Stimulated activated CD8-positive, alpha-beta memory T cell treated with anti-CD3 and anti-CD28 coated beads, Interleukin-4, amount 100 ng/mL, for 4 hours (primary cell): ENCODE measurements at regions not wholly inside any gene's neighbourhood (a gene's known extent, or its start where the extent isn't known, plus 50 kb on each side); places are given as distances from the start of the nearest gene placed in this dataset.
"Not testable (repeated sequence)": the region's sequence is repeated elsewhere in the genome, so short reads cannot be mapped to it uniquely, and the experiment has no call there.

Experiments used
- DNase-seq, 2 donors: peaks; one replicate each; pipeline ENCODE4 v3.0.0-alpha.2; 2020; ENCODE audit warnings: low read depth in 2 of 2, low spot score in 1 of 2

DNA sequence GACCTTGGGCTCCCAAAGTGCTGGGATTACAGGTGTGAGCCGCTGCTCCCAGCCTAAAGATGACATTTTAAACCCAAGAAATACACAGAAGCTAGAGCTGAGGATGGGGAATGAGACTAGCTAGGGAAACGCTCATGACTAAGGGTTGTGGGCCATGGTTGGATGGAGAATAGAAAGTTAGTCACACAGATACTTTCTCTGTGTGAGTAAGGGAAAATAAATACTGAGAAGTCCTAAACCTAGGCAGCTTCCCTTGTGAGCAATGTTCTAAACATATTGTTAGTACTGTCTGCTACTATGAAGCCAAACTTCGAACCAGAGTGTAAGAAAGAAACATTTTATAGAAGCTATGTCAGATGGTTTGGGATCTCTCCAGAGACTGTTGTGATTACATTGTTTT lies 304.8 kb upstream of the STAC start:
- DNase-seq: no peak

DNA sequence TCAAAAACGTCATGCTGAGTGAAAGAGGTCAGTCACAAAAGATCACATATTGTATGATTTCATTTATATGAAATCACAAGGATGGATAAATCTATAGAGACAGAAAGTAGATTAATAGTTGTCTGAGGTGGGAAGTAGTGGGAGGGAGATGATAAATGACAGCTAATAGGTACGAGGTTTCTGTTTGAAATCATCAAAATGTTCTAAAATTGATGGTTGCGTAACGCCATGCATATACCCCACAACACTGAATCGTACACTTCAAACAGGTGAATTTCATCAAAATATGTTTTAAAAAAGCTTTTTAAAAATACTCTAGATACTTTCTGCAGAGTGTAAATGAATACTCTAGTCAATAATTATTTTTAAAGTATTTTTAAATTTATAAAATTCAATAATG lies 303.0 kb upstream of the STAC start:
- DNase-seq: no peak

DNA sequence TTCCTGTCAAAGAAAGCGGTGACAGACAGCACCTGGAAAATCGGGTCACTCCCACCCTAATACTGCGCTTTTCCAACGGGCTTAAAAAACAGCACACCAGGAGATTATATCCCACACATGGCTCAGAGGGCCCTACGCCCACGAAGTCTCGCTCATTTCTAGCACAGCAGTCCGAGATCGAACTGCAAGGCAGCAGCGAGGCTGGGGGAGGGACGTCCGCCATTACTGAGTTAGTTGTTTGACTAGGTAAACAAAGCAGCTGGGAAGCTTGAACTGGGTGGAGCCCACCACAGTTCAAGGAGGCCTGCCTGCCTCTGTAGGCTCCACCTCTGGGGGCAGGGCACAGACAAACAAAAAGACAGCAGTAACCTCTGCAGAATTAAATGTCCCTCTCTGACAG lies 297.3 kb upstream of the STAC start:
- DNase-seq: not testable (repeated sequence)

DNA sequence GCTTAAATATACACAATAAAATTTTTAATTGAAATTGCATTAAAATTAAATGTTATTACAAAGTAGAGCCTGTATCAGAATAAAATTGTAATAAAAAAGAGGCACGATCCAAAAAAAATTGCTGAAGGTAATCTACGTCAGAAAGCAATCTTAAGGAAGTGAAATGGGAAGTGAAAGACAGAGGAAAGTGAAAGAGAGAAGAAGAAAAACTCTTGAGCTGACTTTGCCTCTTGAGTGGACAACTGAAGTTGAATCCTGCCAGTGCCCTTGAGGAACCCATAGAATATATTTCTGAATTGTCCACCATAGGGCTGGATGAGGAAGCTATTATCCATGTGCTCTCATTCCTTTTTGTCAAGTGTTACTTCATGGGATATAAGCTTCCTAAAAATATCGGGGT lies 285.1 kb upstream of the STAC start:
- no peak for DNase-seq

DNA sequence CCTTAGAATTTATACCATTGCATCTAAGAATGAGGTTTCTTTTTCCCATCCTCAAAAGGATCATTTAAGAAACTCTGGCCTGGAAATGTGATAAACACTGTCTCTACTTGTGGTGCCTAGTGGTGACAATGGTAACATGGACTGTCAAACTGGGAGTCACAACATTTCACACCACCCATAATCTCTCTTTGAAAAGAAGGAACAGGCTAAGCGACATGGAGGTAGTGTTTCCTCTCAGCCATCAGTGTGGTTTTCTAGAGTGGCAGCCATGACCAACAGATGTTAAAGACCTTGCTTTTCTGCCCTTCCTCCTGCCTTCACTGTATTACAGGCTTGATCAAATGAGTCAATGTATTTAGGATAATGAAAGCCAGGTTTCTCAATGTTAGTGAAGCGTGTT lies 283.1 kb upstream of the STAC start:
- DNase-seq: no peak

DNA sequence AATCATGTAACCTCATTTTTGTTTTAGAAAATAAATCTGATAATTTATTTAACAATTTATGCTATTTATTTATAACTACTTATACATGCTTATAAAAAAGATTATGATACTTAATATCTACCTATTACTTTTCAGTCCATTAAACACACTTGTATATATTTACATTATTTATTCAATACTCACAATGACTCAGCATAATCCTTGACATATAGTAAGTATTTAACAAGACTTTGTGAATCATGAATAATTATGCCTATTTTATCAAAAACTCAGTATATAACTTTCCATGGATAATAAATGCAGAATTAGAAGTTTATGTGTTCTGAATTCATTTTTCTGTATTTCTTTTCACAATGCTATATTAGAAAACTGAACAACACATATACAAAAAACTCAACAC lies 266.0 kb upstream of the STAC start:
- no peak for DNase-seq

DNA sequence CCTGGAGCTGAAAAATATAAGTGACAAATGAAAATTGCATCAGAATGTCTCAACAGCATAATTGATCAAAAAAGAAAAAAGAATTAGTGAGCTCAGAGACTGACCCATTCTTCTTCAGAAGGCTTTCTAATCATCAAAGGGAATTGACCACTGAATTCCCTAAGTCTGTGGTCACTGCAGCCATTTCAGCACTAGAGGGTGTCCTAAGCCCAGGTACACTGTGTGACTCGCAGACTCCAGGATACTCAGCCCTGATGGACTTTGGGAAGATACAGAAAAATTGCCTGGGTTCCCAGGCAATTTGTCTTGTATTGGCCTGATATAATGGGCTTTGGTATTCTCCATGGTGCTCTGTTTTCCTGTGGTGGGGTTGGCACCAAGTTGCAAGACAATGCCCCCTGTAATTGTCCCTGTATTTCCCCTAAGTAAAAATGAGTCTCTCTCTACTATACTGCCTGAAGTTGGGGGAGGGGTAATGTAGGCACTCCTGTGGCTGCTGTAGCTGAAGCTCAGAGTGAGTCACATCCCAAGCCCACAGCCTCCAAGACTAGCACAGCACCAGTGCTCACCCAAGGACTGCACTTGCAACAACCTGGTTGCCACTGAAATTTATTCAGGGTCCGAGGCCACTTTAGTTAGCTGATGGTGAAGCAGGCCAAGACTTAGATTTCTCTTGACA lies 256.0 kb upstream of the STAC start:
- DNase-seq: no peak

DNA sequence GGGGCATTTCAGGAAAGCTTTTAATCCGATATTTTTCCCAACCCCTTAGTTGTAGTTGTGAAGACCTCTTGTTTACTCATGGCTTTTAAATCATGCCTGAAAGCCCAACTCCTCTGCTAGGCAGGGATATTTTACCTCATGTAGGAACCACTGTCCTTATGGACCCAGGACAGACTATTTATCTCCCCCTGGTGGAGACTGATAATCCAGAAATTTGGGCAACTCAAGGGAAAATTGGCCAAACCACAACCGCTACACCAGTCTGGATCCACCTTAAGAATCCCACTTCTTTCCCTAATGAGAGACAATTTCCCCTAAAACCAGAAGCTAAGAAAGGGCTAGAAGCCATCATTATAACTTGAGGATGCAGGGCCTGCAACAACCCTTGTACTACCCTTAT lies 248.1 kb upstream of the STAC start:
- no peak for DNase-seq

DNA sequence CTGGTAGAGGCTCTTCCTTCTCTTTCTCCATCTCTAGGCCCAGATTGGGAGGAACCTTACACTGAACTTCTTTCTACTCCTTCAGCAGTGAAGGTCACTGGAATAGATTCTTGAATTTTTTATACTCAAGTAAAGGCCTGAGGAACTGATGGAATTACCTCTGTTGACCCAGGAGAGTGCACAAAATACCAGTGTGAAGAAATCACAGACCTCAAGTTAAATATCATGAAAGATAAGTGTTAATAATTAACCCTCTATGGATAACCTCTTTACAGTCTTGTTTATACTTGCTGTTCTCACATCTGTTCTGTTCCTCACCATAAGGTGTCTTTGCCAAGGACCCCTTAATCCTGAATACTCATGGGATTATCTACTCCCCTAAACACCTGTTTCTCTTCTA lies 244.4 kb upstream of the STAC start:
- DNase-seq: no peak

DNA sequence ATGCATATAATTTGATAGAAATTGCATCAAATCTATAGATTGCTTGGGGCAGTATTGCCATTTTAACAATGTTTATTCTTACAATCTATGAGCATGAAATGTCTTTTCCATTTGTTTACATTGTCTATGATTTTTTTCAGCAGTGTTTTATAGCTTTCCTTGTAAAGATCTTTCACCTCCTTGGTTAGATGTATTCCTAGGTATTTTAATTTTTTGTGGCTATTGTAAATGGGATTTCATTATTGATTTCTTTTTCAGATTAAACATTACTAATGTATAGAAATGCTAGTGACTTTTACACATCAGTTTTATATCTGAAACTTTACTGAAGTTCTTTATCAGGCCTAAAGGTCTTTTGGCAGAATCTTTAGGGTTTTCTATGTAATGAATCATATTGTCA lies 237.6 kb upstream of the STAC start:
- no peak for DNase-seq

DNA sequence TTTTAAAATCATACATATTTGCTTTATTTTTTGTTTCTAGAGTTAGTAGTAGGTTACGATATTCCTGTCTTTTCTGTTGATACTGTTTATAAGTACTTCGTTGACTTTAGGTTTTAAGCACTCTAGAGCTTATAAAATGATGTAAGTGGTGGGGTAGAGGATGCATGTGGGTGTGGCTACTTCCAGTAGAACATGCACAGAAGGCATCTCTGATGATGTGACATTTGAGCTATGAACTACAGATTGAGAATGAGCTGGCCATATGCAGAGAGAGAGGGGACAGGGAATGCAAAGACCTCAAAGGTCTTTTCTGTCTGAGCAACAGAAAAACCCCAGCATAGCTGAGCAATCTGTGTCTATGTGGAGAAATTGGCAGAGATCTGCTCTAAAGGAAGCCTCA lies 233.9 kb upstream of the STAC start:
- DNase-seq: no peak

DNA sequence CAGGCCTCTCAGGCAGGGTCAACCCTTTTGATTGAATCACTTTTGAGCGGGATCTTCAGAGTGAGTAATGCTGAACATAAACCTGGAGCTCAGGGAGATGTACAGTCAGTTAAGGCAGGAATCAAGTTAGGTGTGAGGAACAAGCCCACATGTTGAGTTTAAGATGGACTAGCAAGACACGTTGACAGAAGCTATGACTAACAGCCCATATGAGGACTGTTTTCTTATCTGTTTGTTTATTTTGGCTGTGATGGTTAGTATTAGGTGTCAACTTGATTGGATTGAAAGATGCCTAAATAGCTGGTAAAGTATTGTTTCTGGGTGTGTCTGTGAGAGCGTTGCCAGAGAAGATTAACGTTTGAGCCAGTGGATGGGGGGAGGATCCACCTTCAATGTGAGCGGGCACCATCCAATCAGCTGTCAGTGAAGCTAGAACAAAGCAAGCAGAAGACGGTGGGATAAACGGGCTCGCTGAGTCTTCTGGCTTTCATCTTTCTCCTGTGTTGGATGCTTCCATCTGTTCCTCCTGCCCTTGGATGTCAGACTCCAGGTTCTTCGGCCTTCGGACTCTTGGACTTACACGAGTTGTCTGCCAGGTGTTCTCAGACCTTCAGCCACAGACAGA lies 232.3 kb upstream of the STAC start:
- DNase-seq: no peak

DNA sequence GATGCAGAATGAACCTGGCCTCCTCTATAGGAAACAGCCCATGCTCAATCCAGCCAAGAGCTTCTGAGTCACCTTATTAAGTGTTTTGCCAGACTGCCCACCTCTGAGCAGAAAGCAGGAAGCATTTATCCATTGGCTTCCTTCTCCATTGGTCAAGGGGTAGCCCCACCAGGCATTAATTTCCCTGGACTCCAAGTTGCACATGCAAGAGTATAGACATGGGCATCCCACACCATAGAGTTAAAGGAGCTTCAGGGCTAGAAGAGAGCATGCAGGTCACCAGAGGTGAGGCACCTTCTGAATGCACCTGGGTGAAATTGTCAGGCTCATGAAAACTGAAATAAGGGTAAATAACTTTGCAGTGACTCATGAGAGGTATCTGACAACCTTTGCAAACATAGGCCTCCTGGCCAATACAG lies 230.8 kb upstream of the STAC start:
- DNase-seq: no peak

DNA sequence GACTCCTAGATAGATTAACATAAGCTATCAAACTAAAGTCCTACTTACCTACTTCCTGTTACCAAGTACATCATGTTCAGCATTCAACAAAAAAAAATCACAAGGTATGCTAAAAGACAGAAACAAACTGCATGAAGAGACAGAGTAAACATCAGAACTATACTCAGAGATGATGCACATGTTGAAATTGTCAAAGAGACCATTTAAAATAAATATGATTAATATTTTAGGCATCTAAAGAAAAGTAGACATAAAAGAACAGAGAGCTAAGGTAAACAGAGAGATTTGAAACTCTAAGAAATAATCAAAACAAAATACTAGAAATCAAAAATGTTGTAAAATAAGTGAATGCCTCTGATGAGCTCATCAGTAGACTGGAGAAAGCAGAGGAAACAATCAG lies 224.8 kb upstream of the STAC start:
- DNase-seq: no peak

DNA sequence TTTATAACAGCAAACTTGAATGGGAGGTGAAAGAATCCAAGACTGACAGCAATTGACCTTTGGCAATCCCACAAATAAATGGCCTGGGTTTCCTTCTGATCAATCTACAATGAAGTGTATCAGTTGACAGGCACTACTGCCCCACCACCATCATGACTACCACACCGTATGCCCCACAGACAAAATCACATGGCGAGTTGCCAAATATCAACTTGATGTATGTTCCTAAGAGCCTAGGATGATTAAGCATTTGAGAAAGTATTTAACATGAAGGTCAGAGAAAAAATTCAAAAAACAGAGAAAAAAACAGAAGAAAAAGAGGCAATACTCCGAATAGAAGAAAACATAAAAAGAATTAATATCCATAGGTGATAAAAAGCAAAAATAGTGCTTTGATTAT lies 215.9 kb upstream of the STAC start:
- no peak for DNase-seq

DNA sequence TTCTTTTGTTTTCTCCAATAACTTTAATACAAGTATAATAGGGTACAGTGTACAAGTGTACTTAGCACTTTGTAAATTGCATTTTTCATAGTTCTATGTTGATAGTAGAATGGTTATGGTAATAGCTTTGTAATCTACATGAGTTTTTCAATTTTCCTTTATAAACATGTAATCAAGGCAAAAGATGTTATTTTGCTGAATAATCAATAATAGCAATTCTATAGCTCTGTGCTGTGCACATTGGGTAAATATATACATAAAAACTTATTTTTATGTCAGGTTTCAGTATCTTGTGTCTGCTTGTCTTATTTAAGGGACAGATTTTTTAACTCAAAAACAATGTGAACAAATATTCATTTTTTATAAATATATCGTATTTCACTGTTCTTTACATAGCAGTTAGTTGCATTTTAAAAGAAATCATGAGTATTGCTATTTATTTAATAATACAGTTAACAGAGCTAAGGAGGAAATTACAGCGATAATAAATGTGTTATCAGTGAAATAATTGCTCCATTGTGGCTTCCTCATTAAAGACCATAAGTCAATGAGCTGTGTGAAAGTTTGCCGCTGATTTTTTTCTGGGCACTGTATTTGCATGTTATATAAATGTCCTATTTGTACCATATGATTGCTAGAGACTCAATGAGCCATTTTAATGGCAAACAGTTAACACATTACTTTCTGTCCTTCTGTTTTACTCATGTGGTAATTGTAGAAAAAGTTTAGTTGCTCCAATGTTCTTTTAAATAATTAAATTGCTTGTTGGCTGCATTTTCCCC lies 214.6 kb upstream of the STAC start:
- no peak for DNase-seq

DNA sequence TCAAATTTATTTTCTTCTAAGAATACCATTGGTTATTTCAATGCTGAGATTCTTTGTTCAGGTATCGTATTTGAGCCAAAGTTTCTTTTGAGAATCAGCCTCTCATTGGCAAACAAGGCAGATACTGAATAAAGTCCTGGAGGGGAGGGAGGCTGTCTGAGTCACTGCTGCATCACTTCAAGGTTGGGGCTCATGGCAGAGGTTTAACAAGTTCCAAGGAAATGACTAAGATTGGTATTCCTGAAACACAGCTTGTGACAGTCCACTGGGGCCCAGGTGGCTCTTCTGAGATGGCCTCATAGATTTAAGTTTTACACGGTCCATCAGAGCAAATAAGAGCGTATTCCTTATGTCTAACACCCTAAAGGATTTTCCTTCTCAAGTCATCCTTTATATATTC lies 213.8 kb upstream of the STAC start:
- no peak for DNase-seq

DNA sequence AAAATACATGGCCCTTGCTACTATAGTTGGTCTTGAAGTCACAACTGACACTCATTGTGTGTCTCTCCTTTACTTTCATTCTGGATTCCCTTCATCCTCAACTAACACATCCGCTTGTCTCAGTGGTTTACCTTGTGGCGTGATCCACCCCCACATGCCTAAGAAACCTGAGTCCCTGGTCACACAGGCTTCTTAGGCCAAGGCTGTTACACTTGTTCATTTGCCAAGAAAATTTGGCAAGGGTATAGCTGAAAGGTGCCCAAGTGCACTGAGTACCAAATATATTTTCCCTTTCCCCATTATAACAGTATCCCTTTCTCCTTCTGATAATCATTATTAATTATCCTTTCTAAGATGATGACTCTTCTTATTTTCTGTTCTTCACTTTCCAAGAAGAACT lies 207.6 kb upstream of the STAC start:
- no peak for DNase-seq

DNA sequence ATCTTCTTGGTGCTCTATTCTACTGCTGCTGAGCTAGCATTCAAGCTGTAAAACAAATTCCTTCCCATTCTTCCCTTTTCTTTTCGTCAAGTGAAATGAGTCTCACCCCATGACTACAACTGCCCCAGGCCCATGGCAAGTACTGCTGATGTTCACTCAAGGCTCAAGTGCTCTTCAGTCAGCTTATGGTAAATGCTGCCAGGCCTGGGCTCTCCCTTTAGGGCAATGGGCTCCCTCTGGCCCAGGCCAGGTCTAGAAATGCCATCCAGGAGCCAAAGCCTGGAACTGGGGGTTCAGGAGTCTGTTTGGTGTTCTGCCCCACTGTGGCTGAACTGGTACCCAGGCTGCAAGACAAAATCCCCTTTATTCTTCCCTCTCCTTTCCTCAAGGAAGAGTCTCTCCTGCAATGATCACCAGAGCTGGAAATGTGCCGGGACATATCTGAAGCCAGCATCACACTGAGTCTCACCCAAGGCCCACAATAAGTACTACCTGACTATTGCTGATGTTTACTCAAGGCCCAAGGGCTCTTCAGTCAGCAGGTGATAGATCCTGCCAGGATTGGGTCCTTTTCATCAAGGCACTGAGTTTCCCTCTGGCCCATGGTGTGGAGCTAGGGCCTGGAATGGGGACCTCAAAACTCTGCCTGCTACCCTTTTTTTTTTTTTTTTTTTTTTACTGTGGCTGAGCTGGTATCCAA lies 205.0 kb upstream of the STAC start:
- DNase-seq: no peak

DNA sequence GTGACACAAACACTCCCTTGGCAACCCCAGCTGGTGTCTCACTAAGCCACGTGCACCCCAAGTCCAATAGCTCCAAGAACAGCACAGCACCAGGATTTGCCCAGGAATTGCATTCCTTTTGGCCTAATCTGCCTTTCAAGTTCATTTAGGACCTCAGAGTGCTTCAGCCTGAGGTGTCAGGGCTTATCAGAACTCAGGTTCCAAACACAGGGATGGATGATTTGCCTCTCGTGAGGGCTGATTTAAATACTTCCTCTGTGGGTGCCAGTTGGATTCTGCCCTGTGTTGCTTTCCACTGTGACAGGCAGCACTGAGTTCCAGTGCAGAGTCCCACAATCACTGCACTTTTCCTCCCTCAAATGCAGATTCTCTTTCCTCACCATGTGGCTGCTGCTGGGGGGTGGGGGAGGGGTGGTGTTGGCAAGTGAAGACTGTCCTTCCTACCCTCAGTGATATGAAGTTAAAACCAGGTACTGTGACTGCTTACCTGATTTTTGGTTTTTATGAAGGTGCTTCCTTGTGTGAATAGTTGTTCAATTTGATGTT lies 204.3 kb upstream of the STAC start:
- no peak for DNase-seq

DNA sequence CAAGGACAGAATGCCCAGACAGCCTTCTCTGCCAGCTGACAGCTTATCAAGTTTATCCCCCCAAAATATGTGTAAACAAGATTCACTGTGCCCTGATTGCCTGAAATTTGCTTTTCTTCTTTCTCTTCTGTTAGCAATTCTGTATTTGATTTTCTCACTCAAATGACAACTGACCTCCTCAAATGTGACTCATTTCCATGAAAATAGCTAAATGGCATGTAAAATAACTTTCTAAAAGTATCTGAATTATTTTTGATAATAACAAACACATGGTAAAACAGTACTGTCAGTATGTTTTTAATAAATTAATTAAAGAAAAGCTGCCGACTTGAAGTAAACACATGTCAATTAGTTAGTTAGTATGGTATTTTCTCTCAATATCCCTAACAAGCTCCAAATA lies 202.3 kb upstream of the STAC start:
- DNase-seq: no peak

DNA sequence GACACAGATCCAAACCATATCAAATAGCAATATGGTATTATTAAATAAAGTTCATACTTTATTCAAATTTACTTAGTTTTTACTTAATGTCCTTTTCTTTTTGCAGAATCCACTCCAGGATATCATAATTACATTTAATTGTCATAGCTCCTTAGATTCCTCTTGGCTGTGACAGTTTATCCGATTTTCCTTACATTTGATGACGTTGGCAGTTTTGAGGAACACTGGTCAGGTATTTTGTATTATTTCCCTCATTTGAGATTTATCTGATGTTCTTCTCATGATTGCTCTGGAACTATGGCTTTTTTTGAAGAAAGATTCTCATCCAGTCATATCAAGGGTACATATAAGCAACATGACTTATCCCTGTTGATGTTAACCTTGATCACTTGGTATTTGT lies 198.3 kb upstream of the STAC start:
- DNase-seq: no peak
